CD4-positive, alpha-beta T cell treated with Interleukin-4 for 4 hours (primary cell): ENCODE measurements at regions not wholly inside any gene's neighbourhood (a gene's known extent, or its start where the extent isn't known, plus 50 kb on each side); places are given as distances from the start of the nearest gene placed in this dataset.
"Not testable (repeated sequence)": the region's sequence is repeated elsewhere in the genome, so short reads cannot be mapped to it uniquely, and the experiment has no call there.

Experiments
- DNase-seq: peaks from one replicate; pipeline ENCODE4 v3.0.0-alpha.2; 2020

- no peak for DNase-seq
Measured at GRCh38 chr18:60123031-60123430, 223.2 kb downstream of the PMAIP1 start.

- DNase-seq = no peak
Measured at GRCh38 chr18:60122339-60122738, 222.5 kb downstream of the PMAIP1 start.

GRCh38 chr18:60120231-60120750 is 220.5 kb downstream of the PMAIP1 start:
- DNase-seq = no peak

GRCh38 chr18:60117321-60117720 is 217.5 kb downstream of the PMAIP1 start:
- no peak for DNase-seq

- no peak for DNase-seq
Measured at GRCh38 chr18:60113396-60113795, 213.6 kb downstream of the PMAIP1 start.

GRCh38 chr18:60112369-60112768 is 212.6 kb downstream of the PMAIP1 start:
- no peak for DNase-seq

- no peak for DNase-seq
Measured at GRCh38 chr18:60111525-60111924, 211.7 kb downstream of the PMAIP1 start.

GRCh38 chr18:60110836-60111235 is 211.0 kb downstream of the PMAIP1 start:
- no peak for DNase-seq

- no peak for DNase-seq
Measured at GRCh38 chr18:60100778-60101177, 201.0 kb downstream of the PMAIP1 start.

- DNase-seq = no peak
Measured at GRCh38 chr18:60099709-60100108, 199.9 kb downstream of the PMAIP1 start.

- DNase-seq = no peak
Measured at GRCh38 chr18:60096428-60096827, 196.6 kb downstream of the PMAIP1 start.

- no peak for DNase-seq
Measured at GRCh38 chr18:60092073-60092472, 192.3 kb downstream of the PMAIP1 start.

- no peak for DNase-seq
Measured at GRCh38 chr18:60090170-60090569, 190.4 kb downstream of the PMAIP1 start.

- no peak for DNase-seq
Measured at GRCh38 chr18:60082790-60083189, 183.0 kb downstream of the PMAIP1 start.

GRCh38 chr18:60082282-60082681 is 182.5 kb downstream of the PMAIP1 start:
- no peak for DNase-seq

GRCh38 chr18:60075477-60075876 is 175.7 kb downstream of the PMAIP1 start:
- no peak for DNase-seq

- no peak for DNase-seq
Measured at GRCh38 chr18:60070631-60071030, 170.8 kb downstream of the PMAIP1 start.

- no peak for DNase-seq
Measured at GRCh38 chr18:60069145-60069544, 169.3 kb downstream of the PMAIP1 start.

- DNase-seq = no peak
Measured at GRCh38 chr18:60067426-60068210, 167.8 kb downstream of the PMAIP1 start.

GRCh38 chr18:60066219-60066975 is 166.6 kb downstream of the PMAIP1 start:
- DNase-seq = no peak

- DNase-seq = no peak
Measured at GRCh38 chr18:60064271-60064670, 164.5 kb downstream of the PMAIP1 start.

GRCh38 chr18:60062831-60063230 is 163.0 kb downstream of the PMAIP1 start:
- not testable (repeated sequence) for DNase-seq

GRCh38 chr18:60062396-60062795 is 162.6 kb downstream of the PMAIP1 start:
- DNase-seq = no peak

GRCh38 chr18:60060578-60060977 is 160.8 kb downstream of the PMAIP1 start:
- DNase-seq = no peak
